Transverse colon (tissue), 3 donors: ENCODE measurements at regions not wholly inside any gene's neighbourhood (a gene's known extent, or its start where the extent isn't known, plus 50 kb on each side); places are given as distances from the start of the nearest gene placed in this dataset.

ENCODE experiments used
- CTCF ChIP-seq, 5 experiments: fragments of 200-600 bp in 3 of 5; fragments of 450-650 bp in 2 of 5; sonication (generic) in 3 of 5; IDR thresholded peaks; 1 replicate in 2 of 5; 2 replicates in 3 of 5; pipeline ENCODE4 v1.5.1; 2016 to 2017; ENCODE audit warnings: antibody characterized with exemption in 5 of 5, inconsistent platforms in 3 of 5, mild to moderate bottlenecking in 2 of 5, moderate library complexity in 1 of 5
- POLR2A ChIP-seq: fragments of 450-650 bp; IDR thresholded peaks from one replicate; pipeline ENCODE4 v1.6.1; 2016; ENCODE audit warnings: antibody characterized with exemption, mild to moderate bottlenecking, moderate library complexity

GRCh38 chr6:44050872-44051505, 76.3 kb downstream of the MRPL14 start:
- TF ChIP-seq CTCF (IDR thresholded peaks at IDR 0.05): no peak
- no peak for TF ChIP-seq POLR2A
